ENCODE measurements at regions not wholly inside any gene's neighbourhood (a gene's known extent, or its start where the extent isn't known, plus 50 kb on each side); places are given as distances from the start of the nearest gene placed in this dataset.

GRCh38 chr2:129605646-129606045 lies 373.8 kb upstream of the RAB6C start:
- no peaks in the 10 kb centered on the region for H3K27me3 Mint-ChIP-seq
- H3K36me3 Mint-ChIP-seq: no peaks in the 10 kb centered on the region
- H3K27ac ChIP-seq (ENCODE audit: insufficient read depth, low read length, poor library complexity, severe bottlenecking): no peak overlapping the region
- no peaks in the 10 kb centered on the region for H3K4me1 ChIP-seq (ENCODE audit: control insufficient read depth, insufficient read depth, low read length, poor library complexity, severe bottlenecking)
- no peak overlapping the region for H3K27ac Mint-ChIP-seq
- H3K9me3 Mint-ChIP-seq: peaks cover 0 to 14% (median 0%) of the 10 kb centered on the region in 7 donors
- no peak overlapping the region for H3K4me3 Mint-ChIP-seq
- H3K36me3 ChIP-seq (ENCODE audit: control insufficient read depth, insufficient read depth, low read length): no peaks in the 10 kb centered on the region
- DNase-seq (no peak), ATAC-seq (ENCODE audit: low read depth in 2 of 2) (no peak)
- H3K4me3 ChIP-seq (ENCODE audit: low read depth, low read length): no peak overlapping the region
- H3K9me3 ChIP-seq (ENCODE audit: control insufficient read depth in 2 of 2, low read length in 2 of 2): no peaks in the 10 kb centered on the region
- H3K27me3 ChIP-seq (ENCODE audit: control insufficient read depth, insufficient read depth, low read length): no peaks in the 10 kb centered on the region
- no peaks in the 10 kb centered on the region for H3K4me1 Mint-ChIP-seq

GRCh38 chr2:129606496-129607270 lies 372.8 kb upstream of the RAB6C start:
- Mint-ChIP-seq H3K9me3 (peaks cover 0 to 13% (median 0%) of the 10 kb centered on the region in 7 donors), H3K27me3 (no peaks in the 10 kb centered on the region), H3K4me3 (no peak overlapping the region), H3K36me3 (no peaks in the 10 kb centered on the region), H3K4me1 (no peaks in the 10 kb centered on the region), H3K27ac (no peak overlapping the region)
- Histone ChIP-seq H3K4me3 (ENCODE audit: low read depth, low read length) (no peak overlapping the region), H3K9me3 (ENCODE audit: control insufficient read depth in 2 of 2, low read length in 2 of 2) (no peaks in the 10 kb centered on the region), H3K4me1 (ENCODE audit: control insufficient read depth, insufficient read depth, low read length, poor library complexity, severe bottlenecking) (no peaks in the 10 kb centered on the region), H3K27ac (ENCODE audit: insufficient read depth, low read length, poor library complexity, severe bottlenecking) (no peak overlapping the region), H3K27me3 (ENCODE audit: control insufficient read depth, insufficient read depth, low read length) (no peaks in the 10 kb centered on the region), H3K36me3 (ENCODE audit: control insufficient read depth, insufficient read depth, low read length) (no peaks in the 10 kb centered on the region)
- ATAC-seq (ENCODE audit: low read depth in 2 of 2): no peak
- no peak for DNase-seq

- Histone ChIP-seq H3K27ac (ENCODE audit: insufficient read depth, low read length, poor library complexity, severe bottlenecking) (no peak overlapping the region), H3K27me3 (ENCODE audit: control insufficient read depth, insufficient read depth, low read length) (no peaks in the 10 kb centered on the region), H3K9me3 (ENCODE audit: control insufficient read depth in 2 of 2, low read length in 2 of 2) (no peaks in the 10 kb centered on the region), H3K4me1 (ENCODE audit: control insufficient read depth, insufficient read depth, low read length, poor library complexity, severe bottlenecking) (no peaks in the 10 kb centered on the region), H3K4me3 (ENCODE audit: low read depth, low read length) (no peak overlapping the region), H3K36me3 (ENCODE audit: control insufficient read depth, insufficient read depth, low read length) (no peaks in the 10 kb centered on the region)
- Mint-ChIP-seq H3K4me1 (no peaks in the 10 kb centered on the region), H3K27me3 (no peaks in the 10 kb centered on the region), H3K4me3 (no peak overlapping the region), H3K36me3 (no peaks in the 10 kb centered on the region), H3K9me3 (peaks cover 0 to 17% (median 0%) of the 10 kb centered on the region in 7 donors), H3K27ac (no peak overlapping the region)
- no peak for ATAC-seq (ENCODE audit: low read depth in 2 of 2)
- no peak for DNase-seq
Measured at GRCh38 chr2:129609224-129609623, 370.2 kb upstream of the RAB6C start.

GRCh38 chr2:129610766-129611165 lies 368.7 kb upstream of the RAB6C start:
- Histone ChIP-seq H3K36me3 (ENCODE audit: control insufficient read depth, insufficient read depth, low read length) (no peaks in the 10 kb centered on the region), H3K27ac (ENCODE audit: insufficient read depth, low read length, poor library complexity, severe bottlenecking) (no peak overlapping the region), H3K9me3 (ENCODE audit: control insufficient read depth in 2 of 2, low read length in 2 of 2) (no peaks in the 10 kb centered on the region), H3K27me3 (ENCODE audit: control insufficient read depth, insufficient read depth, low read length) (no peaks in the 10 kb centered on the region), H3K4me3 (ENCODE audit: low read depth, low read length) (no peak overlapping the region), H3K4me1 (ENCODE audit: control insufficient read depth, insufficient read depth, low read length, poor library complexity, severe bottlenecking) (no peaks in the 10 kb centered on the region)
- Mint-ChIP-seq H3K4me1 (no peaks in the 10 kb centered on the region), H3K9me3 (peaks cover 0 to 17% (median 4%) of the 10 kb centered on the region in 7 donors), H3K4me3 (no peak overlapping the region), H3K27me3 (no peaks in the 10 kb centered on the region), H3K36me3 (no peaks in the 10 kb centered on the region), H3K27ac (no peak overlapping the region)
- DNase-seq (no peak), ATAC-seq (ENCODE audit: low read depth in 2 of 2) (no peak)

GRCh38 chr2:129611471-129611870 lies 368.0 kb upstream of the RAB6C start:
- Histone ChIP-seq H3K9me3 (ENCODE audit: control insufficient read depth in 2 of 2, low read length in 2 of 2) (no peaks in the 10 kb centered on the region), H3K27ac (ENCODE audit: insufficient read depth, low read length, poor library complexity, severe bottlenecking) (no peak overlapping the region), H3K27me3 (ENCODE audit: control insufficient read depth, insufficient read depth, low read length) (no peaks in the 10 kb centered on the region), H3K36me3 (ENCODE audit: control insufficient read depth, insufficient read depth, low read length) (no peaks in the 10 kb centered on the region), H3K4me3 (ENCODE audit: low read depth, low read length) (no peak overlapping the region), H3K4me1 (ENCODE audit: control insufficient read depth, insufficient read depth, low read length, poor library complexity, severe bottlenecking) (no peaks in the 10 kb centered on the region)
- no peak overlapping the region for H3K27ac Mint-ChIP-seq
- DNase-seq: no peak
- H3K36me3 Mint-ChIP-seq: no peaks in the 10 kb centered on the region
- H3K9me3 Mint-ChIP-seq: peaks cover 0 to 14% (median 4%) of the 10 kb centered on the region in 7 donors
- no peaks in the 10 kb centered on the region for H3K27me3 Mint-ChIP-seq
- ATAC-seq (ENCODE audit: low read depth in 2 of 2): no peak
- no peaks in the 10 kb centered on the region for H3K4me1 Mint-ChIP-seq
- H3K4me3 Mint-ChIP-seq: no peak overlapping the region

- no peak for DNase-seq
- Histone ChIP-seq H3K4me1 (ENCODE audit: control insufficient read depth, insufficient read depth, low read length, poor library complexity, severe bottlenecking) (no peaks in the 10 kb centered on the region), H3K9me3 (ENCODE audit: control insufficient read depth in 2 of 2, low read length in 2 of 2) (no peaks in the 10 kb centered on the region), H3K4me3 (ENCODE audit: low read depth, low read length) (no peak overlapping the region), H3K27ac (ENCODE audit: insufficient read depth, low read length, poor library complexity, severe bottlenecking) (no peak overlapping the region), H3K27me3 (ENCODE audit: control insufficient read depth, insufficient read depth, low read length) (no peaks in the 10 kb centered on the region), H3K36me3 (ENCODE audit: control insufficient read depth, insufficient read depth, low read length) (no peaks in the 10 kb centered on the region)
- no peak for ATAC-seq (ENCODE audit: low read depth in 2 of 2)
- peaks cover 0 to 6% (median 1%) of the 10 kb centered on the region in 7 donors for H3K9me3 Mint-ChIP-seq
- no peaks in the 10 kb centered on the region for H3K27me3 Mint-ChIP-seq
- no peaks in the 10 kb centered on the region for H3K4me1 Mint-ChIP-seq
- H3K27ac Mint-ChIP-seq: no peak overlapping the region
- H3K36me3 Mint-ChIP-seq: no peaks in the 10 kb centered on the region
- H3K4me3 Mint-ChIP-seq: no peak overlapping the region
Measured at GRCh38 chr2:129619471-129619870, 360.0 kb upstream of the RAB6C start.

GRCh38 chr2:129620411-129620810 lies 359.1 kb upstream of the RAB6C start:
- no peak for DNase-seq
- H3K4me3 Mint-ChIP-seq: no peak overlapping the region
- H3K4me1 Mint-ChIP-seq: peaks cover 0 to under 1% (median 0%) of the 10 kb centered on the region in 4 donors
- ATAC-seq (ENCODE audit: low read depth in 2 of 2): no peak
- no peaks in the 10 kb centered on the region for H3K27me3 ChIP-seq (ENCODE audit: control insufficient read depth, insufficient read depth, low read length)
- no peak overlapping the region for H3K4me3 ChIP-seq (ENCODE audit: low read depth, low read length)
- H3K4me1 ChIP-seq (ENCODE audit: control insufficient read depth, insufficient read depth, low read length, poor library complexity, severe bottlenecking): no peaks in the 10 kb centered on the region
- H3K9me3 ChIP-seq (ENCODE audit: control insufficient read depth in 2 of 2, low read length in 2 of 2): peaks cover 0 to under 1% of the 10 kb centered on the region in 2 experiments
- H3K27me3 Mint-ChIP-seq: no peaks in the 10 kb centered on the region
- peaks cover 0 to 3% (median 1%) of the 10 kb centered on the region in 7 donors for H3K9me3 Mint-ChIP-seq
- H3K36me3 ChIP-seq (ENCODE audit: control insufficient read depth, insufficient read depth, low read length): no peaks in the 10 kb centered on the region
- no peaks in the 10 kb centered on the region for H3K36me3 Mint-ChIP-seq
- H3K27ac Mint-ChIP-seq: no peak overlapping the region
- H3K27ac ChIP-seq (ENCODE audit: insufficient read depth, low read length, poor library complexity, severe bottlenecking): no peak overlapping the region

- ATAC-seq (ENCODE audit: low read depth in 2 of 2) (no peak), DNase-seq (no peak)
- H3K27ac Mint-ChIP-seq: no peak overlapping the region
- no peaks in the 10 kb centered on the region for H3K4me1 ChIP-seq (ENCODE audit: control insufficient read depth, insufficient read depth, low read length, poor library complexity, severe bottlenecking)
- H3K27ac ChIP-seq (ENCODE audit: insufficient read depth, low read length, poor library complexity, severe bottlenecking): no peak overlapping the region
- no peaks in the 10 kb centered on the region for H3K36me3 ChIP-seq (ENCODE audit: control insufficient read depth, insufficient read depth, low read length)
- H3K27me3 Mint-ChIP-seq: no peaks in the 10 kb centered on the region
- peaks cover 0 to 2% of the 10 kb centered on the region in 2 experiments for H3K9me3 ChIP-seq (ENCODE audit: control insufficient read depth in 2 of 2, low read length in 2 of 2)
- peaks cover 0 to 7% (median 0%) of the 10 kb centered on the region in 7 donors for H3K9me3 Mint-ChIP-seq
- H3K4me1 Mint-ChIP-seq: peaks cover 0 to 2% (median 0%) of the 10 kb centered on the region in 4 donors
- no peaks in the 10 kb centered on the region for H3K27me3 ChIP-seq (ENCODE audit: control insufficient read depth, insufficient read depth, low read length)
- no peak overlapping the region for H3K4me3 Mint-ChIP-seq
- H3K4me3 ChIP-seq (ENCODE audit: low read depth, low read length): no peak overlapping the region
- H3K36me3 Mint-ChIP-seq: no peaks in the 10 kb centered on the region
Measured at GRCh38 chr2:129623783-129624182, 355.7 kb upstream of the RAB6C start.

All from CD4-positive, CD25-positive, alpha-beta regulatory T cell (primary cell).